NCI-H1436 (cell line): ENCODE measurements at regions not wholly inside any gene's neighbourhood (a gene's known extent, or its start where the extent isn't known, plus 50 kb on each side); places are given as distances from the start of the nearest gene placed in this dataset.

Source experiments
- DNase-seq: peaks from one replicate; lab custom pipeline; 2025; lab: John Stamatoyannopoulos, UW

DNA sequence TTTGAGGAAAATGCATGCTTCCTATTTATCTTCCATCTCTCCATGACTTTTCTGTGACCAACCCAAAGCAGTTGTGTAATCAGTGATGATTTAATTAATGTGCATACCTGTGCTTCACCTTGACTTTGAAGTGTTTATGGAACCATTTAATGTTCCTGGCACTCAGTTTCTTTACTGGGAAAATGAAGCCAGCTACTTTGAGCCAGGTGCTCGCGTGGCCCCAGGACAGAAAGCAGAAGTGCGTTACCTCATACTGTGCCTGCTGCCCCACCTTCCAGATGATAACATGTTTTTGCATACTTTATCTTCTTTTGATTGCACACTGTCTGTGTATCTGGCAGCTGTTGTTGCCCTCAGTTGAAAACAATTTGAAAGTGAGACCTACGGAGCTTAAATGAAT, 61.3 kb downstream of the PMAIP1 start:
- DNase-seq: no peak

- DNase-seq: no peak
Observed at GRCh38 chr18:59960272-59960671, 60.5 kb downstream of the PMAIP1 start.

DNA sequence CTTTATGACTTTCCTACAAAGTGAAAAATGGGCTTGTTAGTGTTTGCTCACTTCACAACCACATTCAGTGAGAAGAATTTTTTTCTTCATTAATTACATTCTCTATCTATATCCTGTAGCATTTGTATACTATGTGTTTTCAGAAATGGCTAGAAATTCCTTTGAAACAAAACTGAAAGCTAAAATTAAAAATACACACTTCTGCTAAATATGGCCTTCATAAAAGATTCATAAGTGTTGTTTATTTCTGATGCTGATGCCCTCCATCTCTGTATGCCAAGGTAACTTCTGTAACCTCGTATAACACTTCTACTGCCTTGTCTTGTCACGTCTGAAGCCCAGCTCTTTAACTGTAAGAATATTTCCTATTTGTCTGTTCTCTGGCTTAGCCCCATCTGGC, 59.8 kb downstream of the PMAIP1 start:
- no peak for DNase-seq

- no peak for DNase-seq
Observed at GRCh38 chr18:59959073-59959472, 59.3 kb downstream of the PMAIP1 start.

DNA sequence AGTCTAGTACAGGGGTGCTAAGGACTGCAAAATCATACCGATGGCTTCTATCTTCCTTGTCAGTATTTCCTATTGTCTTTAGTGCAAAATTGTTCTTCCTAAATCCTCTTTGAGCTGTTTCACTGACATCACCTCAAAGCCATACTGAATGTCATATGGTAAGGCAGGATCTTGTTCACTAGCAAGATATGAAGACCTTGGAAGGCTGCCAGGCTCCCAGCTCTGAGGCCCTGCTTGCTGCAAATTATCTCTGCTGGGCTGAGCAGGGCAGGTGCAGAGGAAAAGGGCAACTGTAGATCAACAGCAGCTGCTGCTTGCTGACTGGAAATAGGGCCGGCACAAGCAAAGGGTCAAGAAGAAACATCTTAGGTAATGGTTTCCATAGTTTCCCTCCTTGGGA, 58.2 kb downstream of the PMAIP1 start:
- peak; percentile 88 for DNase-seq

DNA sequence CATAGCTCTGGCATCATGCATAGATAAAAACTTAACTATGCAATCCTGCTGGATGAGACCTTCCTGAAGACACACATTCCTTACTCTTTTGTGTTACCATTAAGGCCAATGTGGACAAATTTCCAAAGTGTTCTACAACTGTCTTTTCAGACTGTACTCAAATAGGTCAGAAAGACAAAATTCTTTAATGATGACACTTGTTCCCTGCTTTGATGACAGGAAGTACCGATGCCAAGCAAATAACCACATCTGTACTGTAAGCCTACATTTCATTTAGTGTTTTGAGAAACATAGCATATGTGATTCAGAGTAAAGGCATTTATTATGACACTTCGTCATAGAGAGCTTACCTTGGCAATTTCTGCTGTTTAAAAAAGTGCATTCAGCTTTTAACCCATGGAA, 55.0 kb downstream of the PMAIP1 start:
- no peak for DNase-seq

GRCh38 chr18:59954241-59954640, 54.4 kb downstream of the PMAIP1 start:
- DNase-seq: no peak
